ENCODE measurements at regions not wholly inside any gene's neighbourhood (a gene's known extent, or its start where the extent isn't known, plus 50 kb on each side); places are given as distances from the start of the nearest gene placed in this dataset.
"Not testable (repeated sequence)": the region's sequence is repeated elsewhere in the genome, so short reads cannot be mapped to it uniquely, and the experiment has no call there.

- no peak for TF ChIP-seq CTCF (IDR thresholded peaks at IDR 0.05)
- no peak for TF ChIP-seq ZFX (IDR thresholded peaks at IDR 0.05; ENCODE audit: borderline replicate concordance)
Measured at GRCh38 chr5:152184266-152184665, 220.8 kb downstream of the NMUR2 start.

DNA sequence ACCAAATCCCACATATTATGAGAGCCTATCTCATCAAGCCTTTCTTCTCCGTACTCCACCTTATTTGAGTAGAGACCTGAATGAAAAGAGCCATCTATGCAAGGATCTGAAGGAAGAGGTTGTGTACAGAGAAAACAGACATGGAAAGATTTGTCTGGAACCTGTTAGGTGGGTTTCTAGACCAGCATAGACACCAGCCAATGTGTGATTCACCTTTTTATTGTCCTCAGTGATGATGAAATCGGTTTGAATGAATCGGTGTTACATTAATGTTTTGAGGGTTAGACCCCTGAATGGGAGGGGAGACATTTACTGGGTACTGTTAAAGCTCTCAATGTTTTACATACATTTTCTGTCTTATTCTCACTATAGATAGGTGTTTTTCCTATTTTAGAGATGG is 223.6 kb downstream of the NMUR2 start:
- H3K27ac ChIP-seq: no peak overlapping the region
- TF ChIP-seq CTCF (IDR thresholded peaks at IDR 0.05) (no peak), ZFX (IDR thresholded peaks at IDR 0.05; ENCODE audit: borderline replicate concordance) (no peak)

More at GRCh38 chr5:152184266-152184665, 220.8 kb downstream of the NMUR2 start:
- H3K27ac ChIP-seq: no peak overlapping the region

DNA sequence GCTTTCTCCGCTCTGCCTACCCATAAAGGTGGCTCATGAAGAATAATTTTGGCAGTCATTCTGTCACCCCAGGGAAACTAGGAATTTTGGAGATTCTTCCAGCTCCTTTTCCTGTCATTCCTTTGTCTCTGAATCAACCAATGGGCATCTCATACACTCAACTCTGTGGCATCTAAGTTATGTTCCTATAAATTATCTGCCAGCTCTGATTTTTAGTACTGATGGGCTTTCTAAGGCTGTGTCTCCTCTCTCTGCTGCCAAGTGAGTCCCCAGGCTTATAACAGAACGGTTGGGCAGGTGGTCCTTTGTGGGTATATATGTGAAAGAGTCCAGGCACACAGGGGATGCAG is 226.8 kb downstream of the NMUR2 start:
- H3K27ac ChIP-seq: no peak overlapping the region
- no peak for TF ChIP-seq ZFX (IDR thresholded peaks at IDR 0.05; ENCODE audit: borderline replicate concordance)
- no peak for TF ChIP-seq CTCF (IDR thresholded peaks at IDR 0.05)

- no peak for TF ChIP-seq ZFX (IDR thresholded peaks at IDR 0.05; ENCODE audit: borderline replicate concordance)
- TF ChIP-seq CTCF (IDR thresholded peaks at IDR 0.05): no peak
- no peak overlapping the region for H3K27ac ChIP-seq
Measured at GRCh38 chr5:152177626-152178349, 227.3 kb downstream of the NMUR2 start.

DNA sequence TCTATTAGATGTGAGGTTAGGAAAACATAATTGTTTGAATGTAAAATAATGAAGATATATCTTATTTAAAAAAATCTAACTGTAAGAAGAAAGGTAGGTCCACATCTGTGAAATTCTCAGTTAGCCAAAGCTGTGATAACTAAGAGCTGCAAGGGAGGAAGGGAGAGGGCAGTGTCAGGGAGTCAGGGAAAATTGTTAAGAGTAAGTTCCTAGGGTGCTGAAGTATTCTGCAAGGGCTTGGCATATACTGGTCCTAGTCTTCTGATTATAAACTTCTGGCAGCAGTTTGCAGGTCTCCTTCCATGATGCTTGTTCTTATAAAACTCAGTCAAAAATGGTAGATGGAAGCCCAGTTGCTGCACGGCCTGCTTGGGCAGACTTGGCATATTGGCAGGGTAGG is 233.2 kb downstream of the NMUR2 start:
- H3K27ac ChIP-seq: no peak overlapping the region
- no peak for TF ChIP-seq ZFX (IDR thresholded peaks at IDR 0.05; ENCODE audit: borderline replicate concordance)
- no peak for TF ChIP-seq CTCF (IDR thresholded peaks at IDR 0.05)

- TF ChIP-seq CTCF (IDR thresholded peaks at IDR 0.05): 0 out of 2 replicates have a peak, but pooled peaks have one; percentile 5
- TF ChIP-seq ZFX (IDR thresholded peaks at IDR 0.05; ENCODE audit: borderline replicate concordance): no peak
- no peak overlapping the region for H3K27ac ChIP-seq
Measured at GRCh38 chr5:152170350-152170749, 234.7 kb downstream of the NMUR2 start.

- TF ChIP-seq CTCF (IDR thresholded peaks at IDR 0.05) (no peak), ZFX (IDR thresholded peaks at IDR 0.05; ENCODE audit: borderline replicate concordance) (no peak)
- no peak overlapping the region for H3K27ac ChIP-seq
Measured at GRCh38 chr5:152164860-152165259, 240.2 kb upstream of the GLRA1 start.

- H3K27ac ChIP-seq: not testable (repeated sequence)
Measured at GRCh38 chr5:152159894-152160293, 235.2 kb upstream of the GLRA1 start.

GRCh38 chr5:152154452-152154851 is 229.8 kb upstream of the GLRA1 start:
- not testable (repeated sequence) for H3K27ac ChIP-seq

All from 22Rv1 (cell line).